ENCODE measurements at regions not wholly inside any gene's neighbourhood (a gene's known extent, or its start where the extent isn't known, plus 50 kb on each side); places are given as distances from the start of the nearest gene placed in this dataset.
"Not testable (repeated sequence)": the region's sequence is repeated elsewhere in the genome, so short reads cannot be mapped to it uniquely, and the experiment has no call there.

- CTCF ChIA-PET; H3K9me2 ChIP-seq; H3K4me1 ChIP-seq (ENCODE audit: control insufficient read depth in 1 of 2, insufficient read depth in 2 of 2, low read depth in 1 of 2, low read length in 1 of 2); H4K20me1 ChIP-seq (ENCODE audit: insufficient read depth); H3K9ac ChIP-seq; H3K27me3 ChIP-seq (ENCODE audit: insufficient read depth); H3K36me3 ChIP-seq (replicated peaks in 1 of 2; ENCODE audit: control insufficient read depth in 1 of 2, insufficient read depth in 2 of 2, low read length in 1 of 2); POLR2A ChIA-PET; H3K4me3 ChIP-seq (ENCODE audit: low read depth in 2 of 2, low read length in 1 of 2); H3K79me2 ChIP-seq (ENCODE audit: insufficient read depth); H2AFZ ChIP-seq (ENCODE audit: low read depth); H3F3A ChIP-seq (replicated peaks; ENCODE audit: insufficient read depth); H3K9me3 ChIP-seq; H3K27ac ChIP-seq (ENCODE audit: low read depth in 2 of 2, low read length in 1 of 2); H3K4me2 ChIP-seq; DNase-seq: not testable (repeated sequence)
- WGBS (ENCODE audit: low lambda C conversion rate) = 0% methylated on average over 1 of the region's 1 CpG
Measured at GRCh38 chr1:118453856-118454255, 268.8 kb upstream of the SPAG17 start.

DNA sequence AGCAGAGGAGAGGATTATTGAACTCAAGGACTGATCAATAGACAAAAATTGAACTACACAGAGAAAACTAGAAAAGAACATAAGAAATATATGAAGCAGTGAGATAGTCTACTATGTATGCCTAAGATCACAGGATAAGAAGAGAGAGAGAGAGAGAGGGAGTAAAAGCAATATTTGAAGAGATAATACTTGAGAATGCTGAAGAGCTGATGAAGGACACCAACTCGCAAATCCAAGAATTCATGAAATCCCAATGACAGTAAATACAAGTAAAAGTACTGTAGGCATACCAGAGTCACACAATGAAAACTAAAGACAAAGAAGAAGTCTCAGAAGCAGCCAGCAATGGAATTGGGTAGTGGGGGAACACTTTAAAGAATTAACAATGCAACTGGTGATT is 260.1 kb upstream of the SPAG17 start:
- ChIA-PET CTCF (no interaction called here), POLR2A (no interaction called here)
- WGBS (ENCODE audit: low lambda C conversion rate) = 0% methylated on average over 1 of the region's 1 CpG
- TF ChIP-seq NFIC (IDR thresholded peaks at IDR 0.05; ENCODE audit: borderline replicate concordance) = no peak
- no peak for TF ChIP-seq RCOR1 (IDR thresholded peaks at IDR 0.05; ENCODE audit: low read length)
- TF ChIP-seq GATA2 (CRISPR knock-in tag; IDR thresholded peaks at IDR 0.05) = no peak
- no peak for TF ChIP-seq TEAD4 (IDR thresholded peaks at IDR 0.05; ENCODE audit: borderline replicate concordance, insufficient read depth)
- TF ChIP-seq CTCF (IDR thresholded peaks at IDR 0.05) = no peak
- TF ChIP-seq TAF1 (IDR thresholded peaks at IDR 0.05; ENCODE audit: borderline replicate concordance, low read depth, low read length) = no peak
- no peak overlapping the region for H3K9ac ChIP-seq
- no peaks in the 10 kb centered on the region for H3K79me2 ChIP-seq (ENCODE audit: insufficient read depth)
- no peaks in the 10 kb centered on the region for H3K36me3 ChIP-seq (replicated peaks in 1 of 2; ENCODE audit: control insufficient read depth in 1 of 2, insufficient read depth in 2 of 2, low read length in 1 of 2)
- no peaks in the 10 kb centered on the region for H3F3A ChIP-seq (replicated peaks; ENCODE audit: insufficient read depth)
- H3K4me2 ChIP-seq = no peak overlapping the region
- H3K9me3 ChIP-seq = no peaks in the 10 kb centered on the region
- no peak overlapping the region for H3K27ac ChIP-seq (ENCODE audit: low read depth in 2 of 2, low read length in 1 of 2)
- H3K4me1 ChIP-seq (ENCODE audit: control insufficient read depth in 1 of 2, insufficient read depth in 2 of 2, low read depth in 1 of 2, low read length in 1 of 2) = no peaks in the 10 kb centered on the region
- H3K9me2 ChIP-seq = 0 out of 2 replicates have a peak, but pooled peaks cover 3% of the 10 kb centered on the region
- no peak overlapping the region for H3K4me3 ChIP-seq (ENCODE audit: low read depth in 2 of 2, low read length in 1 of 2)
- no peak overlapping the region for H2AFZ ChIP-seq (ENCODE audit: low read depth)
- DNase-seq = no peak
- no peaks in the 10 kb centered on the region for H4K20me1 ChIP-seq (ENCODE audit: insufficient read depth)
- H3K27me3 ChIP-seq (ENCODE audit: insufficient read depth) = no peaks in the 10 kb centered on the region

DNA sequence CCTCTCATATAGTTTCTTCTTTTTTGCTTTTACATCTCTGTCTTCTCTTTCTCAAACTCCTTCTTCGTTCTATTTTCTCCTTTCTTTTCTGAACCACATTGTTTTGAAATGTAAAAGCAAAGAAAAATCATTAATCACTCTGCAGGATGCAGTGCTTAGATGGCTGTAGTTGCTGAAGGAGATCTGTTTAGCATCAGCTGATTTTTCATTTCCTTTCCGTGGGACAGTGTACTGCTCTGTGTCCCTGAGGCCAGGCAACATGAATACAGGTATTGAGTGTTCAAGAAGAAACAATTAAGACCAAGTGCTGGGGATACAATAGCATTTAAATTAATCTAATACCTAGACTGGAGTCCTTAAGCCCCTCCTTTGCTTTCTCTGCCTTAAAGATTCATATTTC is 257.2 kb upstream of the SPAG17 start:
- no peaks in the 10 kb centered on the region for H3K36me3 ChIP-seq (replicated peaks in 1 of 2; ENCODE audit: control insufficient read depth in 1 of 2, insufficient read depth in 2 of 2, low read length in 1 of 2)
- no peak overlapping the region for H3K9ac ChIP-seq
- no peak overlapping the region for H3K4me2 ChIP-seq
- no peaks in the 10 kb centered on the region for H3F3A ChIP-seq (replicated peaks; ENCODE audit: insufficient read depth)
- no peak overlapping the region for H3K27ac ChIP-seq (ENCODE audit: low read depth in 2 of 2, low read length in 1 of 2)
- H4K20me1 ChIP-seq (ENCODE audit: insufficient read depth) = no peaks in the 10 kb centered on the region
- H3K4me1 ChIP-seq (ENCODE audit: control insufficient read depth in 1 of 2, insufficient read depth in 2 of 2, low read depth in 1 of 2, low read length in 1 of 2) = no peaks in the 10 kb centered on the region
- 0% methylated on average over 2 of the region's 2 CpGs for whole genome bisulfite sequencing (ENCODE audit: low lambda C conversion rate)
- 0 out of 2 replicates have a peak, but pooled peaks cover 5% of the 10 kb centered on the region for H3K9me2 ChIP-seq
- H3K4me3 ChIP-seq (ENCODE audit: low read depth in 2 of 2, low read length in 1 of 2) = no peak overlapping the region
- no peak overlapping the region for H2AFZ ChIP-seq (ENCODE audit: low read depth)
- TF ChIP-seq FOXJ3 (CRISPR knock-in tag; IDR thresholded peaks at IDR 0.05) (no peak), NFIC (IDR thresholded peaks at IDR 0.05; ENCODE audit: borderline replicate concordance) (no peak), YY1 (IDR thresholded peaks at IDR 0.05; ENCODE audit: low read depth) (no peak), TCF12 (IDR thresholded peaks at IDR 0.05) (no peak)
- H3K79me2 ChIP-seq (ENCODE audit: insufficient read depth) = no peaks in the 10 kb centered on the region
- POLR2A ChIA-PET = no interaction called here
- DNase-seq = no peak
- H3K9me3 ChIP-seq = no peaks in the 10 kb centered on the region; the same call in 1 of the 2 replicates
- CTCF ChIA-PET = no interaction called here
- H3K27me3 ChIP-seq (ENCODE audit: insufficient read depth) = no peaks in the 10 kb centered on the region

Data from SK-N-SH (cell line).